DOHH2 (cell line): ENCODE measurements at regions not wholly inside any gene's neighbourhood (a gene's known extent, or its start where the extent isn't known, plus 50 kb on each side); places are given as distances from the start of the nearest gene placed in this dataset.

ENCODE experiments used
- EZH2phosphoT487 ChIP-seq: fragments of 200-600 bp; sonication (generic); IDR thresholded peaks from 2 replicates; pipeline ENCODE4 v1.6.1; 2017; ENCODE audit warnings: borderline replicate concordance, mild to moderate bottlenecking, antibody characterized with exemption, low read length, moderate library complexity, mixed read lengths
- TF ChIP-seq, protein P1 (sequence below): fragments of 200-600 bp; sonication (generic); IDR thresholded peaks from one replicate; pipeline ENCODE4 v1.5.1; 2014; ENCODE audit warnings: antibody characterized with exemption, mild to moderate bottlenecking, low read depth, low read length; ENCODE audit not compliant: poor library complexity, severe bottlenecking

DNA sequence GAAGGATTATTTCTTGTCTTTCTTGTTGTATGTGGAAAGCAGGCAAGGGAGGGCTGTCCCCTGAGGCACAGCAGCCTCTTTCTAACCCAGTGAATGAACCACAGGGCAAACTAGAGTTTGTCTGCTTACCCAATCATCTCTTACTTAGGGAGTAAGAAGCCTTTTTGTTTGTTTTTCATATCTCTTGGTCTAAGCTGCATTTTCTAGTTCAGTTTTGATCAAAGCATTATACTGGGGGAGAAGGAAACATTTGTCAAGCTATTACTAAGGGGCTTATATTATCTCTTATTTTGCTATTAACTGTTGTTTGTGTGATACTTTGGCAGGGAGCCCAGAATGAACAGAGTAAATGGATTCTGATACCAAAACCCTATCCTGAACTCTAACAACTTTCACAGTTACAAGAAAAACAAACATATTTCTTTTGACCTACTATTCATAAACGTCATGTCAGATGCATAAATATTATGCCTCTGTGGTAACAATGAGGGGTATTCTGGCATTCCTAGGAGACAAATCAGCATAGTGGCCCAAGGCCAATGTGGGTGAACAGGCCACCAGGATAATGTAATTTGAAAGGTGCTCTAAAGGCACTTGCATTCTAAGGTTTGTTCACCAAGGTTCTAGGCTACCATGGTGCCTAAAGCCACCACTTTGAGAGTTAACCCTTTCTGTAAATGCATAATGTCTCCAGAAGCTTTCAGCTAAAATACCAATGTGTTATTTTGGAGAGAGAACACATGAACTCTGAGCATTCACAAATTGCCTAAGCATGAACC, 271.6 kb upstream of the ZPLD1 start:
- TF ChIP-seq, protein P1, sequence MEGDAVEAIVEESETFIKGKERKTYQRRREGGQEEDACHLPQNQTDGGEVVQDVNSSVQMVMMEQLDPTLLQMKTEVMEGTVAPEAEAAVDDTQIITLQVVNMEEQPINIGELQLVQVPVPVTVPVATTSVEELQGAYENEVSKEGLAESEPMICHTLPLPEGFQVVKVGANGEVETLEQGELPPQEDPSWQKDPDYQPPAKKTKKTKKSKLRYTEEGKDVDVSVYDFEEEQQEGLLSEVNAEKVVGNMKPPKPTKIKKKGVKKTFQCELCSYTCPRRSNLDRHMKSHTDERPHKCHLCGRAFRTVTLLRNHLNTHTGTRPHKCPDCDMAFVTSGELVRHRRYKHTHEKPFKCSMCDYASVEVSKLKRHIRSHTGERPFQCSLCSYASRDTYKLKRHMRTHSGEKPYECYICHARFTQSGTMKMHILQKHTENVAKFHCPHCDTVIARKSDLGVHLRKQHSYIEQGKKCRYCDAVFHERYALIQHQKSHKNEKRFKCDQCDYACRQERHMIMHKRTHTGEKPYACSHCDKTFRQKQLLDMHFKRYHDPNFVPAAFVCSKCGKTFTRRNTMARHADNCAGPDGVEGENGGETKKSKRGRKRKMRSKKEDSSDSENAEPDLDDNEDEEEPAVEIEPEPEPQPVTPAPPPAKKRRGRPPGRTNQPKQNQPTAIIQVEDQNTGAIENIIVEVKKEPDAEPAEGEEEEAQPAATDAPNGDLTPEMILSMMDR: no peak
- no peak for TF ChIP-seq EZH2phosphoT487
